Ovary (tissue), 7 donors: ENCODE measurements at regions not wholly inside any gene's neighbourhood (a gene's known extent, or its start where the extent isn't known, plus 50 kb on each side); places are given as distances from the start of the nearest gene placed in this dataset.

Source experiments
- DNase-seq, 5 donors: peaks; one replicate each; pipeline ENCODE4 v3.0.0-alpha.2; 2019 to 2020
- H3K27ac ChIP-seq, 2 donors: fragments of 200-600 bp; one replicate each; pipeline versions ENCODE4 v1.5.1 to v1.8.0; 2019 to 2022
- H3K27me3 ChIP-seq: fragments of 200-600 bp; one replicate; pipeline ENCODE4 v1.8.0; 2022
- H3K36me3 ChIP-seq: fragments of 200-600 bp; sonication (generic); one replicate; pipeline ENCODE4 v1.5.1; 2019
- H3K4me1 ChIP-seq: one replicate; pipeline ENCODE4 v1.8.1; 2013; ENCODE audit warnings: mild to moderate bottlenecking, moderate library complexity; ENCODE audit not compliant: insufficient read depth
- H3K4me3 ChIP-seq: fragments of 200-600 bp; sonication (generic); one replicate; pipeline ENCODE4 v1.5.1; 2017
- H3K9me3 ChIP-seq, 2 donors: fragments of 200-600 bp in 1 of 2; sonication (generic) in 1 of 2; one replicate each; pipeline versions ENCODE4 v1.5.1 to v1.8.1; 2013 to 2019; ENCODE audit warnings: mild to moderate bottlenecking in 1 of 2, moderate library complexity in 1 of 2
- CTCF ChIP-seq, 3 donors: fragments of 450-650 bp in 2 of 3; fragments of 200-600 bp in 1 of 3; IDR thresholded peaks; one replicate each; pipeline versions ENCODE4 v1.5.1 to v1.8.0; 2016 to 2022; ENCODE audit warnings: antibody characterized with exemption in 3 of 3, mild to moderate bottlenecking in 1 of 3
- EP300 ChIP-seq: sonication (generic); formaldehyde crosslinking; IDR thresholded peaks from one replicate; pipeline ENCODE4 v1.6.1; 2017; ENCODE audit warnings: antibody characterized with exemption
- POLR2A ChIP-seq: fragments of 450-650 bp; IDR thresholded peaks from one replicate; pipeline ENCODE4 v1.6.1; 2017; ENCODE audit warnings: antibody characterized with exemption, mild to moderate bottlenecking, moderate library complexity
- WGBS, 3 donors: extraction: QIAGEN DNeasy Blood & Tissue Kit in 1 of 3; methylation state at CpG; one replicate each; pipeline versions ENCODE4 v1.1.5 to v1.1.7; 2013 to 2017; 5-methylcytosine and 5-hydroxymethylcytosine counted together
- intact Hi-C, 4 donors: fragments of 100-400 bp; cut with DNase I; formaldehyde crosslinking; loops; one replicate each; pipeline versions ENCODE4 v1.11.0 to v1.15.1; 2022 to 2023
- donor health status: DM: no; HTN: no; CAD: no; lungs with moderate emphysema.
- donor health status: DM: no; HTN: no; CAD: no.
- donor health status: Bipolar disorder and iron deficiency.
- donor health status: DM: no; HTN: no; CAD: no.
- donor health status: DM: yes; HTN: yes; CAD: no.

- H3K27me3 ChIP-seq = no peaks in the 10 kb centered on the region
- intact Hi-C loops = no loop called here
- TF ChIP-seq EP300 (no peak), CTCF (IDR thresholded peaks at IDR 0.05) (no peak), POLR2A (no peak)
- no peaks in the 10 kb centered on the region for H3K36me3 ChIP-seq
- no peak overlapping the region for H3K27ac ChIP-seq
- no peak overlapping the region for H3K4me3 ChIP-seq
- no peak for DNase-seq
- H3K9me3 ChIP-seq = no peaks in the 10 kb centered on the region
- 26 to 33% (median 29%) methylated on average over 6 of the region's 6 CpGs for WGBS, 3 donors
- no peaks in the 10 kb centered on the region for H3K4me1 ChIP-seq
These were observed 70.7 kb upstream of the DAB1 start for GRCh38 chr1:57494530-57495079.

- Histone ChIP-seq H3K4me3 (no peak overlapping the region), H3K27ac (no peak overlapping the region), H3K27me3 (no peaks in the 10 kb centered on the region), H3K4me1 (no peaks in the 10 kb centered on the region), H3K36me3 (no peaks in the 10 kb centered on the region), H3K9me3 (no peaks in the 10 kb centered on the region)
- WGBS, 3 donors = 53 to 66% (median 55%) methylated on average over 5 of the region's 5 CpGs
- intact Hi-C loops = no loop called here
- no peak for DNase-seq
- TF ChIP-seq CTCF (IDR thresholded peaks at IDR 0.05) (no peak), EP300 (no peak), POLR2A (no peak)
These were observed 68.8 kb upstream of the DAB1 start for GRCh38 chr1:57492586-57493226.

- Histone ChIP-seq H3K9me3 (no peaks in the 10 kb centered on the region), H3K27ac (no peak overlapping the region), H3K27me3 (no peaks in the 10 kb centered on the region), H3K4me3 (no peak overlapping the region), H3K4me1 (no peaks in the 10 kb centered on the region), H3K36me3 (no peaks in the 10 kb centered on the region)
- no peak for DNase-seq
- 64 to 68% (median 65%) methylated on average over 5 of the region's 5 CpGs for WGBS, 3 donors
- TF ChIP-seq POLR2A (no peak), CTCF (IDR thresholded peaks at IDR 0.05) (no peak), EP300 (no peak)
- intact Hi-C loops = no loop called here
These were observed 65.6 kb upstream of the DAB1 start for GRCh38 chr1:57489358-57490036.

GRCh38 chr1:57485643-57486042 is 61.8 kb upstream of the DAB1 start:
- Histone ChIP-seq H3K36me3 (no peaks in the 10 kb centered on the region), H3K4me3 (no peak overlapping the region), H3K4me1 (no peaks in the 10 kb centered on the region), H3K9me3 (no peaks in the 10 kb centered on the region), H3K27ac (no peak overlapping the region), H3K27me3 (no peaks in the 10 kb centered on the region)
- 23 to 38% (median 29%) methylated on average over 4 of the region's 4 CpGs for WGBS, 3 donors
- TF ChIP-seq CTCF (IDR thresholded peaks at IDR 0.05) (no peak), POLR2A (no peak), EP300 (no peak)
- DNase-seq = no peak
- intact Hi-C loops = no loop called here
